Activated naive CD4-positive, alpha-beta T cell treated with anti-CD3 and anti-CD28 coated beads for 36 hours (primary cell): ENCODE measurements at regions not wholly inside any gene's neighbourhood (a gene's known extent, or its start where the extent isn't known, plus 50 kb on each side); places are given as distances from the start of the nearest gene placed in this dataset.

ENCODE experiments used
- CTCF ChIA-PET: fragments of 350-600 bp; sonication (Branson Sonifier 250); formaldehyde crosslinking; loops from one replicate; lab custom pipeline; 2021; ENCODE audit warnings: antibody characterized with exemption; lab: Charles Lee
- DNase-seq: peaks from one replicate; pipeline ENCODE4 v3.0.0-alpha.2; 2020
- H3K27ac Mint-ChIP-seq: one replicate; pipeline ENCODE4 v1.8.0; 2021; ENCODE audit warnings: mild to moderate bottlenecking, mixed read lengths
- H3K27me3 Mint-ChIP-seq: one replicate; pipeline ENCODE4 v1.8.0; 2021; ENCODE audit warnings: low read depth, mixed read lengths
- H3K36me3 Mint-ChIP-seq: one replicate; pipeline ENCODE4 v1.8.0; 2021; ENCODE audit warnings: low read depth, mixed read lengths
- H3K4me1 Mint-ChIP-seq: one replicate; pipeline ENCODE4 v1.8.0; 2021; ENCODE audit warnings: low read depth, mixed read lengths
- H3K4me3 Mint-ChIP-seq: one replicate; pipeline ENCODE4 v1.8.0; 2021; ENCODE audit warnings: mild to moderate bottlenecking, moderate library complexity, mixed read lengths
- H3K9me3 Mint-ChIP-seq: one replicate; pipeline ENCODE4 v1.8.0; 2021; ENCODE audit warnings: mixed read lengths
- intact Hi-C: fragments of 100-400 bp; cut with micrococcal nuclease; formaldehyde crosslinking; loops from one replicate; pipeline ENCODE4 v1.15.1; 2023

DNA sequence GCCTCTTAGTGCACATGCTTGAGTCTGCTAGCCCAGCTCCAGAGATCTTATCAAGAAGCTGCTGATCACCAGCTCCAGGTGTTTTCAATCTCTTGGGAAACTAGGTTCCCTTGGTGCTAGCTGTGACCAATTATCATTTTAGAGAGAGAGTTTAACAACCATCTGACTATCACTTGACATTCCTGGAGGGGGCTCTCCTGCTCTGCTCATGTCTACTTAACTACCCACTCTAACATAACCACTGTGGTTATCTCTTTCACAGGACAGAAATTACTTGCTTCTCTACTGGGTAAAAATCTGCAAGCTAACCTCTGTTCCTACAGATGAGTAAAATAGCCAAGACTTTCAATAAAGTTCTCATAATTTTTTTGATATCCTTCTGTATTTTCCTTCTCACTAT is 823.4 kb upstream of the GJE1 start:
- Mint-ChIP-seq H3K27me3 (no peaks in the 10 kb centered on the region), H3K27ac (no peak overlapping the region), H3K9me3 (peaks cover 6% of the 10 kb centered on the region), H3K4me3 (no peak overlapping the region), H3K4me1 (peaks cover 11% of the 10 kb centered on the region), H3K36me3 (no peaks in the 10 kb centered on the region)
- peak; percentile 7 for DNase-seq
- intact Hi-C loops = loop anchor here (1.0 to 5.0 kb wide), 3 partner anchors 173 to 1937 kb away; partner anchors contain the start of gene CITED2
- CTCF ChIA-PET = interaction anchor here (0.7 to 1.2 kb wide), 2 partner anchors 13 to 608 kb away, joined by 3 to 5 read pairs; no protein-coding TSS in a partner anchor

- Mint-ChIP-seq H3K4me3 (no peak overlapping the region), H3K4me1 (peaks cover 11% of the 10 kb centered on the region)
- intact Hi-C loops = loop anchor here (1.0 to 5.0 kb wide), 4 partner anchors 19 to 1935 kb away; partner anchors contain the start of gene CITED2
Observed at GRCh38 chr6:141307309-141307998, 825.3 kb upstream of the GJE1 start.

DNA sequence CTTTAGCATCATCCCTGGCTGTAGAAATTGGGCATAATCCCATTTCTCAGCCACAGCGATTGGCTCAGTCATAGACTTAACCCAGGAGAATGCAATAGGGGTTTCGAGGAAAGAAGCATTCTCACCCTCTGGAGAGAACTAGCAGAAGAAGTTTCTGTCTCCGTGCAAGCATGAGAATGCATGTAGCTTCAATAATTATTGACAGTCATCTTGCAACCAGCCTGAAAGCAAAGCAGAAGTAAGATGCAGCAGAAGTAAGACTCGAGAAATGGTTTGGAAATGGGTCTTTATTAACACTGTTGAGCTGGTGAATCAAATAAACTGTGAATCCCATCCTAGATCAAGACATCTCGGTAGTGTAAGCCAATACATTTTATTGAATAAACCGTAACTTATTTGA is 828.8 kb upstream of the GJE1 start:
- Mint-ChIP-seq H3K4me1 (peaks cover 7% of the 10 kb centered on the region), H3K27me3 (no peaks in the 10 kb centered on the region)
- intact Hi-C loops = no loop called here

More at GRCh38 chr6:141307309-141307998, 825.3 kb upstream of the GJE1 start:
- H3K36me3 Mint-ChIP-seq = no peaks in the 10 kb centered on the region
- no peaks in the 10 kb centered on the region for H3K27me3 Mint-ChIP-seq
- CTCF ChIA-PET = no interaction called here
- H3K27ac Mint-ChIP-seq = no peak overlapping the region
- H3K9me3 Mint-ChIP-seq = peaks cover 6% of the 10 kb centered on the region
- DNase-seq = peak; percentile 40

GRCh38 chr6:141301779-141302178 is 830.9 kb upstream of the GJE1 start:
- DNase-seq = no peak
- no peak overlapping the region for H3K4me3 Mint-ChIP-seq
- no peaks in the 10 kb centered on the region for H3K27me3 Mint-ChIP-seq
- H3K27ac Mint-ChIP-seq = no peak overlapping the region
- H3K36me3 Mint-ChIP-seq = no peaks in the 10 kb centered on the region
- CTCF ChIA-PET = no interaction called here
- no peaks in the 10 kb centered on the region for H3K4me1 Mint-ChIP-seq
- no peaks in the 10 kb centered on the region for H3K9me3 Mint-ChIP-seq
- intact Hi-C loops = no loop called here

More for the DNA sequence above, 828.8 kb upstream of the GJE1 start:
- CTCF ChIA-PET = no interaction called here
- Mint-ChIP-seq H3K4me3 (no peak overlapping the region), H3K9me3 (peaks cover 6% of the 10 kb centered on the region), H3K36me3 (no peaks in the 10 kb centered on the region), H3K27ac (no peak overlapping the region)
- no peak for DNase-seq

DNA sequence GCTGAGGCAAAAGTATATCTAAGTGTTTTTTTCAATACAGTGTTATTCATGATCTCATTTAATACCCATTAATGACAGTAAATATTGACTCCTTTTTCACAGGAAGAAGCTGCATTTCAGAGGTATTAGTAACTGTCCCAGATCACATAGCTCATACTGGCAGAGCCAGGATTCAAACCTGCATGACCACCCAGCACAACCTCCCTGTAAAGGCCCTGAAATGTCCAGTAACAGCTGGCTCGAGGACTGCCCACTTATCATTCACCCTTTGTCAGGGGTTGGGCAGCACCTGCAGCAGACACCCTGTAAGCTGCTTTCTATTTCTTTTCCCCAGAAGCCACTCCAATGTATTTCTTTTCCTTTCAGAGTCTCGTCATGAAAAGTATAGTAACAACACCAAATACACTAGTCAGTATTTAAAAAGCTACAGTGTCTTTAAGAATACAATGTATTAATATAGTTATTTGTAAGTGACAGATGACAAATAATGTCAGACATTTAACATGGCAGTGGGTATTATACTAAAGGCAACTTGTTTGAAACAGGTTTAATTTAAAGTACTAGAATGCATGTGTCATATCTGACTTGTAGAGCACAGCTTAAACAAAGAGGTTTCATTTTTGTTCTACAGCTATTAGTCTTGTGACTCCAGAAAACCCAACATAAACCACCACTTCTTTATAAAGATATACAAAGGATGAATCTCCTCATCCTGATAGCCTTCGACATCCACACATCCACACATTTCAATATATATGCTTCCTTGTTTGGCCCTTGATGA is 841.6 kb upstream of the GJE1 start:
- intact Hi-C loops = no loop called here
- CTCF ChIA-PET = interaction anchor here (1.1 kb wide), 1 partner anchor 272 kb away, joined by 4 read pairs; no protein-coding TSS in a partner anchor
- H3K36me3 Mint-ChIP-seq = no peaks in the 10 kb centered on the region
- peaks cover 4% of the 10 kb centered on the region for H3K9me3 Mint-ChIP-seq
- H3K27ac Mint-ChIP-seq = no peak overlapping the region
- H3K27me3 Mint-ChIP-seq = no peaks in the 10 kb centered on the region
- H3K4me3 Mint-ChIP-seq = no peak overlapping the region
- DNase-seq = no peak
- H3K4me1 Mint-ChIP-seq = no peaks in the 10 kb centered on the region

- CTCF ChIA-PET = no interaction called here
- H3K9me3 Mint-ChIP-seq = peaks cover 4% of the 10 kb centered on the region
- H3K4me1 Mint-ChIP-seq = no peaks in the 10 kb centered on the region
Observed at GRCh38 chr6:141288947-141289346, 843.8 kb upstream of the GJE1 start.

GRCh38 chr6:141282263-141282662 is 850.5 kb upstream of the GJE1 start:
- H3K27ac Mint-ChIP-seq = no peak overlapping the region
- CTCF ChIA-PET = no interaction called here
- no peaks in the 10 kb centered on the region for H3K4me1 Mint-ChIP-seq
- no peak overlapping the region for H3K4me3 Mint-ChIP-seq
- no peaks in the 10 kb centered on the region for H3K27me3 Mint-ChIP-seq
- intact Hi-C loops = no loop called here
- no peaks in the 10 kb centered on the region for H3K9me3 Mint-ChIP-seq
- DNase-seq = no peak
- H3K36me3 Mint-ChIP-seq = no peaks in the 10 kb centered on the region

More at GRCh38 chr6:141288947-141289346, 843.8 kb upstream of the GJE1 start:
- H3K36me3 Mint-ChIP-seq = no peaks in the 10 kb centered on the region
- H3K4me3 Mint-ChIP-seq = no peak overlapping the region
- intact Hi-C loops = no loop called here
- no peak overlapping the region for H3K27ac Mint-ChIP-seq
- DNase-seq = no peak
- no peaks in the 10 kb centered on the region for H3K27me3 Mint-ChIP-seq

- peaks cover 3% of the 10 kb centered on the region for H3K4me1 Mint-ChIP-seq
- DNase-seq = no peak
- H3K4me3 Mint-ChIP-seq = no peak overlapping the region
- H3K27ac Mint-ChIP-seq = no peak overlapping the region
- CTCF ChIA-PET = no interaction called here
- no peaks in the 10 kb centered on the region for H3K36me3 Mint-ChIP-seq
- intact Hi-C loops = no loop called here
- H3K27me3 Mint-ChIP-seq = no peaks in the 10 kb centered on the region
- H3K9me3 Mint-ChIP-seq = no peaks in the 10 kb centered on the region
Observed at GRCh38 chr6:141269684-141270083, 863.0 kb upstream of the GJE1 start.

DNA sequence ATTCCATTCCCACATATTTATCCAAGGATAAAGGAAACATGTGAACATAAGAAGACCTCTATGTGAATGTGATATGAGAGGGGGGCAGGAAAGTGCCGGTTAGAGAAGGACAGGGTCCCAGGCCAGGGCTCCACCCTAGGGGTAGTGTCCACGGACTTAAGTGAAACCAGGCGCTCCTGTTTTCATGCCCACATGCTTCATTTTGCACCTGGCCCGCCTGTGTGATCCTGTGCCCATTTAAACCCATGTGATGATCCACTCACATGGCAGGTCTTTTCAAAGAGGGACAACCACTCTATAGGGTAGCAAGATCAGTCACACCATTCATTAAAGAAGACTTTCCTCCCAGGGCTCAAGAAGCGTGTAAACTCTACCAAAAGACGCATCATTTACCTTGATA is 865.3 kb upstream of the GJE1 start:
- Mint-ChIP-seq H3K9me3 (no peaks in the 10 kb centered on the region), H3K27ac (no peak overlapping the region), H3K4me1 (peaks cover 3% of the 10 kb centered on the region), H3K4me3 (no peak overlapping the region), H3K27me3 (no peaks in the 10 kb centered on the region), H3K36me3 (no peaks in the 10 kb centered on the region)
- CTCF ChIA-PET = no interaction called here
- no peak for DNase-seq
- intact Hi-C loops = no loop called here

GRCh38 chr6:141265756-141266623 is 866.7 kb upstream of the GJE1 start:
- Mint-ChIP-seq H3K27ac (no peak overlapping the region), H3K4me3 (no peak overlapping the region), H3K9me3 (no peaks in the 10 kb centered on the region), H3K4me1 (peaks cover 3% of the 10 kb centered on the region), H3K36me3 (no peaks in the 10 kb centered on the region), H3K27me3 (no peaks in the 10 kb centered on the region)
- DNase-seq = no peak
- intact Hi-C loops = no loop called here
- CTCF ChIA-PET = no interaction called here

GRCh38 chr6:141264101-141264500 is 868.6 kb upstream of the GJE1 start:
- Mint-ChIP-seq H3K4me3 (no peak overlapping the region), H3K9me3 (no peaks in the 10 kb centered on the region), H3K27ac (no peak overlapping the region), H3K36me3 (no peaks in the 10 kb centered on the region), H3K27me3 (no peaks in the 10 kb centered on the region), H3K4me1 (peaks cover 3% of the 10 kb centered on the region)
- CTCF ChIA-PET = no interaction called here
- no peak for DNase-seq
- intact Hi-C loops = no loop called here

GRCh38 chr6:141261672-141262060 is 871.1 kb upstream of the GJE1 start:
- DNase-seq = no peak
- H3K4me3 Mint-ChIP-seq = no peak overlapping the region
- no peaks in the 10 kb centered on the region for H3K27me3 Mint-ChIP-seq
- CTCF ChIA-PET = no interaction called here
- no peaks in the 10 kb centered on the region for H3K36me3 Mint-ChIP-seq
- no peak overlapping the region for H3K27ac Mint-ChIP-seq
- no peaks in the 10 kb centered on the region for H3K9me3 Mint-ChIP-seq
- H3K4me1 Mint-ChIP-seq = peaks cover 3% of the 10 kb centered on the region
- intact Hi-C loops = no loop called here
